CD14-positive monocyte (primary cell): ENCODE measurements at regions not wholly inside any gene's neighbourhood (a gene's known extent, or its start where the extent isn't known, plus 50 kb on each side); places are given as distances from the start of the nearest gene placed in this dataset.

Experiments used
- DNase-seq, 3 donors: peaks; one replicate each; pipeline ENCODE4 v3.0.0-alpha.2; 2011 to 2022
- H2AFZ ChIP-seq: 2 replicates; pipeline ENCODE4 v1.6.0; 2012; ENCODE audit warnings: mild to moderate bottlenecking, low read depth, low read length, inconsistent platforms; ENCODE audit not compliant: insufficient read depth, poor library complexity, severe bottlenecking
- H3K27ac ChIP-seq, 2 donors: 1 replicate in 1 of 2; 2 replicates in 1 of 2; pipeline ENCODE4 v1.5.1; 2012 to 2013; ENCODE audit warnings: low read length in 2 of 2, control low read depth in 1 of 2, inconsistent platforms in 1 of 2, low read depth in 1 of 2, mild to moderate bottlenecking in 1 of 2
- H3K27me3 ChIP-seq, 2 donors: one replicate each; pipeline versions ENCODE4 v1.6.0 to v1.6.1; 2011 to 2013; ENCODE audit warnings: low read length in 2 of 2; ENCODE audit not compliant: control insufficient read depth in 2 of 2, insufficient read depth in 2 of 2
- H3K36me3 ChIP-seq, 2 donors: replicated peaks in 1 of 2; 1 replicate in 1 of 2; 2 replicates in 1 of 2; pipeline versions ENCODE4 v1.5.1 to v1.6.1; 2012 to 2013; ENCODE audit warnings: low read length in 2 of 2, control low read depth in 1 of 2, inconsistent platforms in 1 of 2, mild to moderate bottlenecking in 1 of 2; ENCODE audit not compliant: insufficient read depth in 2 of 2, control insufficient read depth in 1 of 2
- H3K4me1 ChIP-seq, 2 donors: 1 replicate in 1 of 2; 2 replicates in 1 of 2; pipeline versions ENCODE4 v1.5.1 to v1.6.1; 2012 to 2013; ENCODE audit warnings: low read length in 2 of 2, control low read depth in 1 of 2, inconsistent platforms in 1 of 2, mild to moderate bottlenecking in 1 of 2, moderate library complexity in 1 of 2; ENCODE audit not compliant: insufficient read depth in 2 of 2, control insufficient read depth in 1 of 2
- H3K4me2 ChIP-seq: replicated peaks from 2 replicates; pipeline ENCODE3; 2012; ENCODE audit warnings: low read length, moderate library complexity, mild to moderate bottlenecking; ENCODE audit not compliant: poor library complexity, severe bottlenecking; ENCODE audit errors: extremely low read depth
- H3K4me3 ChIP-seq, 3 experiments: fragments of 200-600 bp in 1 of 3; sonication (generic) in 1 of 3; replicated peaks in 1 of 3; 1 replicate in 2 of 3; 2 replicates in 1 of 3; pipeline ENCODE4 v1.5.1; 2011 to 2013; ENCODE audit warnings: low read length in 3 of 3, mild to moderate bottlenecking in 3 of 3, control low read depth in 2 of 3, low read depth in 2 of 3, inconsistent platforms in 1 of 3, moderate library complexity in 1 of 3
- H3K79me2 ChIP-seq: 2 replicates; pipeline ENCODE4 v1.6.0; 2012; ENCODE audit warnings: mild to moderate bottlenecking, control low read depth, inconsistent platforms, low read length, moderate library complexity; ENCODE audit not compliant: insufficient read depth
- H3K9ac ChIP-seq: 2 replicates; pipeline ENCODE4 v1.6.0; 2017; ENCODE audit warnings: low read length, mild to moderate bottlenecking; ENCODE audit not compliant: insufficient read depth, poor library complexity, severe bottlenecking
- H3K9me3 ChIP-seq, 2 donors: replicated peaks in 1 of 2; 1 replicate in 1 of 2; 2 replicates in 1 of 2; pipeline versions ENCODE4 v1.5.1 to v1.6.1; 2012 to 2013; ENCODE audit warnings: low read length in 2 of 2, control low read depth in 1 of 2; ENCODE audit not compliant: control insufficient read depth in 1 of 2, insufficient read depth in 1 of 2
- H4K20me1 ChIP-seq: 2 replicates; pipeline ENCODE4 v1.6.0; 2012; ENCODE audit warnings: mild to moderate bottlenecking, low read length, control low read depth, moderate library complexity; ENCODE audit not compliant: insufficient read depth
- H3K27ac Mint-ChIP-seq, 7 donors: one replicate each; pipeline ENCODE4 v1.8.0; 2020; ENCODE audit warnings: mild to moderate bottlenecking in 7 of 7, mixed read lengths in 7 of 7, moderate library complexity in 6 of 7, inconsistent platforms in 2 of 7
- H3K27me3 Mint-ChIP-seq, 3 donors: one replicate each; pipeline ENCODE4 v1.8.0; 2021 to 2022; ENCODE audit warnings: low read depth in 3 of 3, mild to moderate bottlenecking in 3 of 3, mixed read lengths in 3 of 3, moderate library complexity in 3 of 3, inconsistent platforms in 1 of 3
- H3K36me3 Mint-ChIP-seq, 2 donors: one replicate each; pipeline ENCODE4 v1.8.0; 2020; ENCODE audit warnings: mixed read lengths in 2 of 2, inconsistent platforms in 1 of 2, mild to moderate bottlenecking in 1 of 2
- H3K4me1 Mint-ChIP-seq: one replicate; pipeline ENCODE4 v1.8.0; 2020; ENCODE audit warnings: mild to moderate bottlenecking, mixed read lengths
- H3K4me3 Mint-ChIP-seq, 2 donors: one replicate each; pipeline ENCODE4 v1.8.0; 2020; ENCODE audit warnings: mild to moderate bottlenecking in 2 of 2, mixed read lengths in 2 of 2, moderate library complexity in 1 of 2
- H3K9me3 Mint-ChIP-seq, 7 donors: one replicate each; pipeline ENCODE4 v1.8.0; 2020 to 2022; ENCODE audit warnings: mixed read lengths in 7 of 7, mild to moderate bottlenecking in 6 of 7, moderate library complexity in 6 of 7, inconsistent platforms in 2 of 7
- CTCF ChIP-seq: fragments of 200-600 bp; IDR thresholded peaks from one replicate; pipeline ENCODE4 v1.8.0; 2022; ENCODE audit warnings: antibody characterized with exemption, mild to moderate bottlenecking
- WGBS: methylation state at CpG from one replicate; pipeline ENCODE4 v1.1.5; 2013; ENCODE audit warnings: missing lambda C conversion rate; ENCODE audit not compliant: insufficient coverage; 5-methylcytosine and 5-hydroxymethylcytosine counted together
- intact Hi-C, 2 donors: fragments of 100-400 bp; cut with micrococcal nuclease; formaldehyde crosslinking; loops; one replicate each; pipeline versions ENCODE4 v1.15.0 to v1.15.1; 2023

GRCh38 chr6:88449770-88450169, 283.6 kb upstream of the CNR1 start:
- no peaks in the 10 kb centered on the region for H3K79me2 ChIP-seq
- H3K9ac ChIP-seq = no peak overlapping the region
- no peak overlapping the region for H2AFZ ChIP-seq
- Mint-ChIP-seq H3K27ac (peak overlapping the region in 4 of 7 donors; percentile 23 to 72 (median 55)), H3K27me3 (peaks cover 0 to 3% (median 0%) of the 10 kb centered on the region in 3 donors), H3K36me3 (no peaks in the 10 kb centered on the region), H3K4me3 (no peak overlapping the region), H3K4me1 (no peaks in the 10 kb centered on the region), H3K9me3 (peaks cover 0 to 4% (median 2%) of the 10 kb centered on the region in 7 donors)
- H3K27ac ChIP-seq = no peak overlapping the region
- H3K36me3 ChIP-seq = no peaks in the 10 kb centered on the region
- no peaks in the 10 kb centered on the region for H4K20me1 ChIP-seq
- no peaks in the 10 kb centered on the region for H3K27me3 ChIP-seq
- H3K9me3 ChIP-seq = no peaks in the 10 kb centered on the region
- intact Hi-C loops = no loop called here
- TF ChIP-seq CTCF = no peak
- DNase-seq = peak in 2 of 3 donors; percentile 47 to 64
- peaks cover 0 to 24% of the 10 kb centered on the region in 2 donors for H3K4me1 ChIP-seq
- H3K4me2 ChIP-seq = no peak overlapping the region
- no CpG with 5 or more reads among the region's 3 CpGs for WGBS
- no peak overlapping the region for H3K4me3 ChIP-seq

- Histone ChIP-seq H4K20me1 (no peaks in the 10 kb centered on the region), H3K4me3 (no peak overlapping the region), H3K4me1 (peaks cover 0 to 41% of the 10 kb centered on the region in 2 donors), H3K4me2 (no peak overlapping the region), H3K9ac (no peak overlapping the region), H3K27me3 (no peaks in the 10 kb centered on the region), H3K27ac (no peak overlapping the region), H2AFZ (no peak overlapping the region), H3K9me3 (peaks cover 0 to 4% of the 10 kb centered on the region in 2 donors), H3K36me3 (no peaks in the 10 kb centered on the region), H3K79me2 (no peaks in the 10 kb centered on the region)
- intact Hi-C loops = no loop called here
- TF ChIP-seq CTCF = no peak
- 57% methylated on average over 1 of the region's 2 CpGs for WGBS
- Mint-ChIP-seq H3K36me3 (peaks cover 0 to 12% of the 10 kb centered on the region in 2 donors), H3K27ac (peak overlapping the region in 2 of 7 donors; percentile 50 to 55), H3K27me3 (peaks cover 0 to 3% (median 0%) of the 10 kb centered on the region in 3 donors), H3K9me3 (peaks cover 0 to 7% (median 2%) of the 10 kb centered on the region in 7 donors), H3K4me1 (no peaks in the 10 kb centered on the region), H3K4me3 (no peak overlapping the region)
- DNase-seq = no peak
These were observed 279.2 kb upstream of the CNR1 start for GRCh38 chr6:88445188-88445965.
